Urothelium cell line (cell line): ENCODE measurements at regions not wholly inside any gene's neighbourhood (a gene's known extent, or its start where the extent isn't known, plus 50 kb on each side); places are given as distances from the start of the nearest gene placed in this dataset.

Experiments
- DNase-seq: peaks from one replicate; pipeline ENCODE4 v3.0.0; 2011; ENCODE audit warnings: low spot score, mixed read lengths
- FAIRE-seq: peaks from 2 replicates; lab custom pipeline; 2011; peaks lifted over from hg19 to GRCh38; lab: Jason Lieb, UNC

- FAIRE-seq (no peak), DNase-seq (no peak)
Measured at GRCh38 chr4:159722918-159723317, 620.0 kb downstream of the RAPGEF2 start.

DNA sequence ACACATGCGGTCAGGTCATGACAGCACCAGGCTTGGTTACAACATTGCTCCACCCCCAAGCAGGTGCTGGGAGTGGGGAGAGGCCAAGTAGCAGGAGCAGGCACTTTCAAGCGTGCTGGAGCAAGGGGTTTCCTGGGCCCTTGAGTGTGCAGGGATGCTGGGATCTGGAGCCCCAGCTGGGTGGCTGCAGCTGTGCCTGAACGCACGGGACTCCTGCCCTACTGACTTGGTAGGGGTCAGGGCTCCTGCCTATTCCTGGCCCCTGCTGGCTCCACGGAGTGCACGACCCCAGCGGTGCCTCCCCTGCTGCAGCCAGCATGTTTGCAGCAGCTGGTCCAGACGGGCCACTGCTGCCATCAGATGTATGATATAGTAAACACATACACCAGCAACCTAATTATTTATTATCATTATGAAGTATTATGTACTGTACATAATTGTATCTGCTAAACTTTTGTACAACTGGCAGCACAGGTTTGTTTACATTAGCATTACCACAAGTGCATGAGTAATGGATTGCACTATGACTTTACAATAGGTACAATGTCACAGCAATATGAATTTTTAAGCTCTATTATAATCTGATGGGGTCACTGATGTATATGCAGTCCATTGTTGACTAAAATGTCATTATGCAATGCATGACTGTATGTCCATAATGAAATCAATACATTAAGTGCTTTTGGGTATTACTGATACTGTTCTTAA, 620.6 kb downstream of the RAPGEF2 start:
- FAIRE-seq (no peak), DNase-seq (no peak)

GRCh38 chr4:159725571-159725970, 622.7 kb downstream of the RAPGEF2 start:
- FAIRE-seq: no peak
- no peak for DNase-seq

- no peak for DNase-seq
Measured at GRCh38 chr4:159735281-159736207, 632.7 kb downstream of the RAPGEF2 start.

DNA sequence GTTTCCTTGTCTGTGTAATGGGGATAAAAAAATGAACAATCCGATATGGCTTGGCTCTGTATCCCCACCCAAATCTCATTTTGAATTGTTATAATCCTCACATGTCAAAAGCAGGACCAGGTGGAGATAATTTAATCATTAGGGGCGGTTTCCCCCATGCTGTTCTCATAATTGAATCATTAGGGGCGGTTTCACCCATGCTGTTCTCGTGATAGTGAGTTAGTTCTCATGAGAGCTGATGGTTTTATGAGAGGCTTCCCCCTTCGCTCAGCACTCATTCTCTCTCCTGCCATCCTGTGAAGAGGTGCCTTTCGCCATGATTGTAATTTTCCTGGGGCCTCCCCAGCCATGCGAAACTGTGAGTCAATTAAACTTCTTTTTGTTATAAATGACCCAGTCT, 633.5 kb downstream of the RAPGEF2 start:
- FAIRE-seq: no peak
- no peak for DNase-seq

More at GRCh38 chr4:159735281-159736207, 632.7 kb downstream of the RAPGEF2 start:
- no peak for FAIRE-seq

DNA sequence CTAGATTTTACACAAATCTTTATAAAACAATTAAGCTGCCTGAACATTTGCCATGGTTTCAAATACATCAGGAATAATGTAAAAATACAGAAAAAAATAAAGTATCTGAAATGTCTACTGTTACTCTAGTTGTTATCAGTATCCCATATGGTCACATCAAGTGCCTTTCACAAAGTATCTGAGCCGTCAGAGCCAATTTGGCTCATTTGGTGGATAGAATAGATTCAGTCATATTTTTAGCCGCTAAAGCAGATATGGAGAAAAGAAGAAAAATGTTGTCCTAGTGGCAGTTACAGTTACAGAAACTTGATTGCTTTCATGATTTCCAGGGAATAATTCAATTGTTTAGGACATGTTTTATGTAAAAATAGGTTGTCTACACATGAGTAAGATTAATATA, 641.1 kb downstream of the RAPGEF2 start:
- FAIRE-seq (no peak), DNase-seq (no peak)

DNA sequence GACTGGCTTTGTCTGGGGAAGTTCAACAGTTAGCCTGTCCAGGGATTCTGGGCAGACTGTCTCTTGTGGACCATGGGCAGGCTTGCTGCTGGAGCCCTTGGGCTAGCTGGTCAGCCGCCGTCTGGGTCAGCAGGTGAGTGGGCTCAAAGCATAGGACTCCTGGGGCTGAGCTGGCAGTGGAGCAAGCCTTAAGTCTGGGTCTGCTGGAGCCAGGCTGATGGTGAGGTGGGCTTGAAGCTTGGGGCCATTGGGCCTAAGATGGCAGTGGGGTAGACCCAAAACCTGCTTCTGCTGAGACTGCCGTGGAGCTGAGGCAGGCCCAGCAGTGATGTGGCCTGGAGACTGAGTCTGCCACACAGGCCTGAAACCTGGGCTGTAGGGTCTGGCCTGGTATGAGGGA, 645.1 kb downstream of the RAPGEF2 start:
- FAIRE-seq (no peak), DNase-seq (no peak)

GRCh38 chr4:159748834-159749444, 646.1 kb downstream of the RAPGEF2 start:
- DNase-seq: no peak
- FAIRE-seq: no peak

- no peak for FAIRE-seq
Measured at GRCh38 chr4:159757499-159757898, 654.6 kb downstream of the RAPGEF2 start.

DNA sequence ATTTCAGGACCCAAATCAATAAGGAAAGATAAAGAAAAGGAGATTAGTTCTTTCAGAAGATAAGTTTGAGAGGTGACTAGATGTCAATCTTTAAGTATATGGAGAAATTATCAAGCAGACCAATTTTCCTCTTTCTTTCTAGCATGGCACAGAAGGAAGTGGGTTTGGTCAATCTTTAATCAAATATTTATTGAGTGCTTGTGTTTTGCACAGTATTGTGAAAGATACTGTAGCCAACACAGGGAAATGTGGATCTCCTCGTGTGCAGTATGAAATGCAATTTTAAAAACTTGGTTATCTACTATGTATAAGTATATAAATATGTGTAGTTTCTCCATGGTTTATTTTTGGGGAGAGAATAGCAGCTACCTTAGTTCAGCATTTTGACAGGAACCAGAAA, 655.2 kb downstream of the RAPGEF2 start:
- DNase-seq (no peak), FAIRE-seq (no peak)

More at GRCh38 chr4:159757499-159757898, 654.6 kb downstream of the RAPGEF2 start:
- DNase-seq: no peak

DNA sequence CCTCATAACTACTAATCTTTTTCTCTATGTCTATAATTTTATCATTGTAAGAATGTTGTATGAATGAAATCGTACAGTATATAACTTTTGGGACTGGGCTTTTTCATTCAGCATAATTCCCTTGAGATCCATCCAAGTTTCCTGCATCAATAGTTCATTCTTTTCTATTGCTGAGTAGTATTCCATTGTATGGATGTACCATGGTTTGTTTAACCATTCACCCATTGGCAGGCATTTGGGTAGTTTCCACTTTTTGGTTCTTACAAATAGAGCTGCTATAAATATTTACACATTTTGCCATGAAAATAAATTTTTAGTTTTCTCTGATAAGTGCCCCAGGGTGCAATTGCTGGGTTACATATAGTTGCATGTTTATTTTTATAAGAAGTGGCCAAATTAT, 659.8 kb downstream of the RAPGEF2 start:
- DNase-seq (no peak), FAIRE-seq (no peak)

DNA sequence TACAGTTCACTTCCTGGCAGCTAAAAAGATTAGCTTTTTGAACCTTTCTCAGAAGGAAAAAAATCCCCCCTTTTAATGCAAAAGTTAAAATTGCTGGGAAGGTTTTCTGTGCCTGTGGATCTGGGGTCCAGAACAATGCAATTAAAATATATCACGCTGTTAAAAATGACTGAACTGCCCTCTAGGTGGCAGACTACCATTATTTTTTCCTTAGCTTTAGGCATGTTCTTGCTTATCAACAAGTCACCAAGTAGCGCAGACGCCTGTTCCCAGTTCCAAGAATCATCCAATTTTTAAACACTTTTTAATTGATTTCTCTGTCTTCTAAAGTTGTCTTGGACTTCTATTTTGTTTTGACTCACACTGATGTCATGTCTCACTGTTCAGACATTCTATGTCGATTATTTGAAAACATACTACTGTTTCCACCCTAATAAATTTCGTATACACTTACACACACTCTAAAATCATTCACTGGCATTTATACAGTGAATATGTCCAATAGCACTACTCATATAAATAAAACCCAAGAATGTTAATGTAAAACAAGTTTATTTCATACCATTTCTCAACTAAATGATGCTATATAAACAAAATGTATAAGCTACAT, 661.6 kb downstream of the RAPGEF2 start:
- FAIRE-seq: no peak
- peak; percentile 31 for DNase-seq

DNA sequence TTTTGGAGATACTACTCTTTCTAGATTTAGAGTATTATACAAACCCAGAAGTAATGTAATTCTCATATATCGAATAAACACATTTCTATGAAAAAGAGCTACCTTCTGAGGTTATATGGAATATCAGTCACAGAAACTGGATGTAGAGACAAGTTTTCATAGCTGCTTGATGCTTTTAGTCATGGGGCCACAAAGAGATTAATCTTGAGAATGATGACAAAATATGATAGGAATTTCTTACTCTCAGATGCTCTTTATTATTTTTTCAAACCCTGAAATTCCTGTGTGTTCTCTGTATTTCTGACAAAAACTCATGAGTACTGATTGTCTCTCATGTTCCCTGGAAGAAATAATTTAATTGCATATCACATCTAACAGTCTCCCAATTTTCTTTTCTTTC, 662.5 kb downstream of the RAPGEF2 start:
- peak; percentile 12 for DNase-seq
- FAIRE-seq: no peak

GRCh38 chr4:159766241-159766640, 663.4 kb downstream of the RAPGEF2 start:
- no peak for DNase-seq
- FAIRE-seq: no peak

DNA sequence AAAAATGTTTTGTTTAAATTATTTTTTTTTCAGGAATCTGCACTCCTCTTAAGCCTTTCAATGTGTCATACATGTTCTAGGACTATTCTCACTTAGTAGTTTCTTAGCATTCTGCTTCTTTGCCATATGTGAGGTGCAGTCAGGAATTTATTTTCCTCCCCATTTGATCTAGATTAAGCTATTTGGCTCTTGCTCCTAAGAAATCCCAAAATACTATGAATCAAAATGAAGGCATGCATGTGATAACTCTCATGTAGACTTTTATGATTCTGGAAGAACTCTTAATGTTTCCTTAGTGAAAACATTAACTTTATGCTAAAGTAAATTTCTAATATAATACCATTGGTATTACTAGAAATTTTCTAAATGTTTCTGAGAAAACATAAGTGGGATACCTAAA, 664.5 kb downstream of the RAPGEF2 start:
- no peak for FAIRE-seq
- no peak for DNase-seq

GRCh38 chr4:159768016-159768415, 665.1 kb downstream of the RAPGEF2 start:
- FAIRE-seq (no peak), DNase-seq (peak; percentile 10)

GRCh38 chr4:159770401-159770800, 667.5 kb downstream of the RAPGEF2 start:
- FAIRE-seq: no peak
- no peak for DNase-seq

GRCh38 chr4:159770969-159771368, 668.1 kb downstream of the RAPGEF2 start:
- DNase-seq (no peak), FAIRE-seq (no peak)

DNA sequence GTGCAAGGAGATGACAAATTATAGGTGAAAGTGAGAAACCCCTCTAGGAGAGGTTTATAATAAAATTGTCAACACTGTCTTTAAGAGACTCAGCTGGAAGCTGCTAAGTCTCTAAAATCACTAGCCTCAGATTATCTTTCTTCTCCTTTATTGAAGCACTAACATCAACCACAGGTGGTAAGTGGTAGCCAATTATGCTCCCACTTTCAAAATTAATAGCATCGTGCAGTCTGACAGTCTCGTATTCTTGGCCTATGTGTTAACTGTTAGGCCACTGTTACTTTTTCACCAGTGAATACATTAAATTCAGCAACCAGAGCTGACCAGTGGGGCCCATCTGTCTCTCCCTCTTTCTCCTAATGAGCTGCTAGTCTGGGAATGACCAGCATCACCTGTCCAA, 674.1 kb downstream of the RAPGEF2 start:
- no peak for DNase-seq
- no peak for FAIRE-seq

GRCh38 chr4:159777689-159778088, 674.8 kb downstream of the RAPGEF2 start:
- no peak for FAIRE-seq
- DNase-seq: no peak

DNA sequence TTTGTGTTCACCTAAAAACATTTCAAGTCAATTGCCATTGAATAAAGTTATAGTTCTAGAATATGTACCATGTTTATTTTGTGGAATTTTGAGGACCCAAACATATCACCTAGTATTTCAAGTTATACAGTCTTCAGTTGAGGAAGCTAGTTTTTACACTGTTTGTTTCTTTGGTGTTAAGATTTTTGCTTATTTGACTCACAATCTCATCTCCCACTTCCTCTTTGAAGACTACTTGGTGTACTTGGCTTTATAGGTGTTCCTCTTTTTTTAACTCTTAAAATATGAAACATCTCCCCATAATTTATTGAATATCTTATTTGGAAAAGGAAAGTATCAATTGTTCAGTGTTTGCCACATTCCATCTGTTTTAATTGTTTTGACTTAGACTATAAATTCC, 675.4 kb downstream of the RAPGEF2 start:
- FAIRE-seq (no peak), DNase-seq (no peak)
